Activated naive CD4-positive, alpha-beta T cell treated with anti-CD3 and anti-CD28 coated beads for 36 hours (primary cell): ENCODE measurements at regions not wholly inside any gene's neighbourhood (a gene's known extent, or its start where the extent isn't known, plus 50 kb on each side); places are given as distances from the start of the nearest gene placed in this dataset.

Experiments
- CTCF ChIA-PET: fragments of 350-600 bp; sonication (Branson Sonifier 250); formaldehyde crosslinking; loops from one replicate; lab custom pipeline; 2021; ENCODE audit warnings: antibody characterized with exemption; lab: Charles Lee
- DNase-seq: peaks from one replicate; pipeline ENCODE4 v3.0.0-alpha.2; 2020
- H3K27ac Mint-ChIP-seq: one replicate; pipeline ENCODE4 v1.8.0; 2021; ENCODE audit warnings: mild to moderate bottlenecking, mixed read lengths
- H3K27me3 Mint-ChIP-seq: one replicate; pipeline ENCODE4 v1.8.0; 2021; ENCODE audit warnings: low read depth, mixed read lengths
- H3K36me3 Mint-ChIP-seq: one replicate; pipeline ENCODE4 v1.8.0; 2021; ENCODE audit warnings: low read depth, mixed read lengths
- H3K4me1 Mint-ChIP-seq: one replicate; pipeline ENCODE4 v1.8.0; 2021; ENCODE audit warnings: low read depth, mixed read lengths
- H3K4me3 Mint-ChIP-seq: one replicate; pipeline ENCODE4 v1.8.0; 2021; ENCODE audit warnings: mild to moderate bottlenecking, moderate library complexity, mixed read lengths
- H3K9me3 Mint-ChIP-seq: one replicate; pipeline ENCODE4 v1.8.0; 2021; ENCODE audit warnings: mixed read lengths
- intact Hi-C: fragments of 100-400 bp; cut with micrococcal nuclease; formaldehyde crosslinking; loops from one replicate; pipeline ENCODE4 v1.15.1; 2023

- H3K36me3 Mint-ChIP-seq, result no peaks in the 10 kb centered on the region
- CTCF ChIA-PET, result no interaction called here
- H3K27me3 Mint-ChIP-seq, result no peaks in the 10 kb centered on the region
- no peak overlapping the region for H3K4me3 Mint-ChIP-seq
- no peaks in the 10 kb centered on the region for H3K4me1 Mint-ChIP-seq
- no peak for DNase-seq
- H3K27ac Mint-ChIP-seq, result no peak overlapping the region
- intact Hi-C loops, result no loop called here
- H3K9me3 Mint-ChIP-seq, result peaks cover 12% of the 10 kb centered on the region
Measured at GRCh38 chr2:76341439-76341838, 630.7 kb upstream of the GCFC2 start.

GRCh38 chr2:76332871-76333270 lies 622.2 kb upstream of the GCFC2 start:
- H3K4me3 Mint-ChIP-seq, result no peak overlapping the region
- H3K9me3 Mint-ChIP-seq, result peaks cover 17% of the 10 kb centered on the region
- intact Hi-C loops, result no loop called here
- H3K36me3 Mint-ChIP-seq, result no peaks in the 10 kb centered on the region
- no peak overlapping the region for H3K27ac Mint-ChIP-seq
- no peaks in the 10 kb centered on the region for H3K4me1 Mint-ChIP-seq
- no peak for DNase-seq
- H3K27me3 Mint-ChIP-seq, result no peaks in the 10 kb centered on the region
- CTCF ChIA-PET, result no interaction called here

GRCh38 chr2:76330865-76331264 lies 620.1 kb upstream of the GCFC2 start:
- no peak for DNase-seq
- CTCF ChIA-PET, result no interaction called here
- no peaks in the 10 kb centered on the region for H3K36me3 Mint-ChIP-seq
- intact Hi-C loops, result no loop called here
- no peak overlapping the region for H3K27ac Mint-ChIP-seq
- no peak overlapping the region for H3K4me3 Mint-ChIP-seq
- H3K9me3 Mint-ChIP-seq, result peaks cover 10% of the 10 kb centered on the region
- no peaks in the 10 kb centered on the region for H3K27me3 Mint-ChIP-seq
- no peaks in the 10 kb centered on the region for H3K4me1 Mint-ChIP-seq

- Mint-ChIP-seq H3K27me3 (no peaks in the 10 kb centered on the region), H3K4me1 (no peaks in the 10 kb centered on the region), H3K27ac (no peak overlapping the region), H3K9me3 (peaks cover 5% of the 10 kb centered on the region), H3K36me3 (no peaks in the 10 kb centered on the region), H3K4me3 (no peak overlapping the region)
- CTCF ChIA-PET, result no interaction called here
- DNase-seq, result no peak
- intact Hi-C loops, result no loop called here
Measured at GRCh38 chr2:76326636-76327035, 615.9 kb upstream of the GCFC2 start.

- Mint-ChIP-seq H3K27me3 (no peaks in the 10 kb centered on the region), H3K4me1 (no peaks in the 10 kb centered on the region), H3K27ac (no peak overlapping the region), H3K36me3 (no peaks in the 10 kb centered on the region), H3K9me3 (peaks cover 2% of the 10 kb centered on the region), H3K4me3 (no peak overlapping the region)
- CTCF ChIA-PET, result no interaction called here
- DNase-seq, result no peak
- intact Hi-C loops, result no loop called here
Measured at GRCh38 chr2:76323381-76323780, 612.7 kb upstream of the GCFC2 start.

DNA sequence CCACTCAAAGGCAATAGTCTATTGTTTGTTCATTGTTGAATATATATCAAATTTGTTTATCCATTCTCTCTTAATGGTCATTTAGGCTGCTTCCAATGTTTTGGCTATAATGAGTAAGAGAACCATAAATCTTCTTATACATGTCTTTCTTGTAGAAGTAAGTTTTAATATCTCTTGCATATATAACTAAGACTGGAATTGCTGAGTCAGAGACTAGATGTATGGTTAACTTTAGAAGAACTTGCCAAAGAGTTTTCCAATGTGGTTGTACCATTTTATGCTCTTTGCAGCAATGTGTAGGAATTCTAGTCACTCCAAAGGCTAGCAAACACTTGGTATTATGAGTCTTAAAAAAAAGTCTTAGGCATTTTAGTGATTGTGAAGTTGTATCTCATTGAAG lies 610.0 kb upstream of the GCFC2 start:
- CTCF ChIA-PET, result no interaction called here
- no peak overlapping the region for H3K4me3 Mint-ChIP-seq
- no peak overlapping the region for H3K27ac Mint-ChIP-seq
- H3K36me3 Mint-ChIP-seq, result no peaks in the 10 kb centered on the region
- peaks cover 6% of the 10 kb centered on the region for H3K9me3 Mint-ChIP-seq
- no peaks in the 10 kb centered on the region for H3K4me1 Mint-ChIP-seq
- no peaks in the 10 kb centered on the region for H3K27me3 Mint-ChIP-seq
- intact Hi-C loops, result no loop called here
- DNase-seq, result no peak

GRCh38 chr2:76318848-76319360 lies 608.2 kb upstream of the GCFC2 start:
- H3K4me1 Mint-ChIP-seq, result no peaks in the 10 kb centered on the region
- CTCF ChIA-PET, result no interaction called here
- DNase-seq, result no peak
- no peaks in the 10 kb centered on the region for H3K27me3 Mint-ChIP-seq
- peaks cover 7% of the 10 kb centered on the region for H3K9me3 Mint-ChIP-seq
- no peaks in the 10 kb centered on the region for H3K36me3 Mint-ChIP-seq
- no peak overlapping the region for H3K27ac Mint-ChIP-seq
- intact Hi-C loops, result no loop called here
- H3K4me3 Mint-ChIP-seq, result no peak overlapping the region

- DNase-seq, result no peak
- H3K4me3 Mint-ChIP-seq, result no peak overlapping the region
- H3K27ac Mint-ChIP-seq, result no peak overlapping the region
- intact Hi-C loops, result no loop called here
- H3K9me3 Mint-ChIP-seq, result peaks cover 9% of the 10 kb centered on the region
- no peaks in the 10 kb centered on the region for H3K36me3 Mint-ChIP-seq
- CTCF ChIA-PET, result no interaction called here
- no peaks in the 10 kb centered on the region for H3K4me1 Mint-ChIP-seq
- no peaks in the 10 kb centered on the region for H3K27me3 Mint-ChIP-seq
Measured at GRCh38 chr2:76316691-76317090, 606.0 kb upstream of the GCFC2 start.

DNA sequence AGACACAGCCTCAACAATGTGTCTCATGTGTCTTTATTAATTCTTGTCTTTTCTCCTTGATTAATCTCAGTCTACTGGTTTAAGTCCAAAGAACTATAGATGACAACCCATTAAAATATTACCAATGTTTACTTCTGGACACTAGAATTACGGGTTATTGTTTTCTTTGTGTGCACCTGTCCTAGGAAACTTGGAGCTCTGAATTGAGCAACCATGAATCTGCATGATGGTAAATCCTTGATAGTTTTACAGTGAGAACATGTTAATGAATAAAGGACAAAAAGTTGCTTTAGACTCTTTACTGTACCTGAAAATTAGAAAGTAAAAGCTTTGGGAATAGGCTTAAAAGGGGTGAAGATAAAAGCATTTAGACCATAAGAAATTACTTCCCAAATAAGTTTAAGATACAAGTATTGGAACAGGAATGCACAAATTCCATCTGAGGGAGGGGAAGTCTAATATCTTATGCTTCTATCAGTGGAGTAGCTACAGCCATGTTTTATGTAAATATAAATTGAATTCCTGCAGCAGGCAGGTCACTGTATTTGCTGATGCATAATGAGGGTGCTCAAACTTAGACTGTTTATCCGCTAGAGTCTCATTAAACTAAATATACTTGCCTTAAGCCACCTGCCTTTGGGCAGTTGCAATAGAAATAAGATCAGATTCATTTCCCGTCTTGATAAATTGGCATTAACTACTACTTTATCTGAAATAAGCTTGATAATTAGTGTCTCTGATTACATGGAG lies 603.7 kb upstream of the GCFC2 start:
- intact Hi-C loops, result no loop called here
- Mint-ChIP-seq H3K4me3 (no peak overlapping the region), H3K9me3 (peaks cover 9% of the 10 kb centered on the region), H3K27ac (no peak overlapping the region), H3K36me3 (no peaks in the 10 kb centered on the region), H3K27me3 (no peaks in the 10 kb centered on the region), H3K4me1 (no peaks in the 10 kb centered on the region)
- no peak for DNase-seq
- CTCF ChIA-PET, result no interaction called here

GRCh38 chr2:76312236-76312635 lies 601.5 kb upstream of the GCFC2 start:
- CTCF ChIA-PET, result no interaction called here
- no peaks in the 10 kb centered on the region for H3K27me3 Mint-ChIP-seq
- no peak overlapping the region for H3K27ac Mint-ChIP-seq
- no peaks in the 10 kb centered on the region for H3K36me3 Mint-ChIP-seq
- peaks cover 6% of the 10 kb centered on the region for H3K9me3 Mint-ChIP-seq
- no peaks in the 10 kb centered on the region for H3K4me1 Mint-ChIP-seq
- H3K4me3 Mint-ChIP-seq, result no peak overlapping the region
- intact Hi-C loops, result no loop called here
- no peak for DNase-seq

DNA sequence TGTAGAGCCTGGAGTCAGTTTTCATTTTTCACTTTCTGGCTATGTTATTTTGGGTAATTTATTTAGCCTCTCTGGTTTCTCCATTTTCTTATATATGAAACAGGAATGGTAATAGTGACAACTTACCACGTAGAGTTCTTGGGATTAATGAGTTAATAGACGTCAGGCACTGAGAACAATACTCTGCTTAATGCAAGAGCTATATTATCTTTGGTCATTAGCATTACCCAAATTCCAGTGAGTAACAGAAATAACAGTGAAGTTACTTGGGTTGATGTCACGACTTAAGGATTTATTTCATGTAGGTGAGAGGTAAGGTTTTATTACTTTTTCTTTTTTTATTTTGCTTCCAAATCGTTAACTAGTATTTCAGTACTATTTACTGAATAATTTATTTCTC lies 601.0 kb upstream of the GCFC2 start:
- H3K4me1 Mint-ChIP-seq, result no peaks in the 10 kb centered on the region
- H3K27ac Mint-ChIP-seq, result no peak overlapping the region
- intact Hi-C loops, result no loop called here
- peaks cover 6% of the 10 kb centered on the region for H3K9me3 Mint-ChIP-seq
- CTCF ChIA-PET, result no interaction called here
- H3K4me3 Mint-ChIP-seq, result no peak overlapping the region
- DNase-seq, result no peak
- no peaks in the 10 kb centered on the region for H3K27me3 Mint-ChIP-seq
- H3K36me3 Mint-ChIP-seq, result no peaks in the 10 kb centered on the region

GRCh38 chr2:76310894-76311633 lies 600.3 kb upstream of the GCFC2 start:
- intact Hi-C loops, result no loop called here
- CTCF ChIA-PET, result no interaction called here
- H3K27ac Mint-ChIP-seq, result no peak overlapping the region
- no peaks in the 10 kb centered on the region for H3K4me1 Mint-ChIP-seq
- no peak for DNase-seq
- H3K4me3 Mint-ChIP-seq, result no peak overlapping the region
- no peaks in the 10 kb centered on the region for H3K27me3 Mint-ChIP-seq
- H3K36me3 Mint-ChIP-seq, result no peaks in the 10 kb centered on the region
- peaks cover 4% of the 10 kb centered on the region for H3K9me3 Mint-ChIP-seq

- peaks cover 6% of the 10 kb centered on the region for H3K9me3 Mint-ChIP-seq
- intact Hi-C loops, result no loop called here
- DNase-seq, result no peak
- no peaks in the 10 kb centered on the region for H3K36me3 Mint-ChIP-seq
- H3K4me3 Mint-ChIP-seq, result no peak overlapping the region
- H3K27ac Mint-ChIP-seq, result no peak overlapping the region
- H3K27me3 Mint-ChIP-seq, result no peaks in the 10 kb centered on the region
- CTCF ChIA-PET, result no interaction called here
- no peaks in the 10 kb centered on the region for H3K4me1 Mint-ChIP-seq
Measured at GRCh38 chr2:76307495-76307894, 596.8 kb upstream of the GCFC2 start.
